ENCODE measurements at regions not wholly inside any gene's neighbourhood (a gene's known extent, or its start where the extent isn't known, plus 50 kb on each side); places are given as distances from the start of the nearest gene placed in this dataset.
"Not testable (repeated sequence)": the region's sequence is repeated elsewhere in the genome, so short reads cannot be mapped to it uniquely, and the experiment has no call there.

GRCh38 chr3:81887448-81887847 is 126.0 kb upstream of the GBE1 start:
- in situ Hi-C loops (cut with HindIII; ENCODE audit: low sequenced_read_pairs): no loop called here

GRCh38 chr3:81886081-81886480 is 124.6 kb upstream of the GBE1 start:
- in situ Hi-C loops (cut with HindIII; ENCODE audit: low sequenced_read_pairs): no loop called here

GRCh38 chr3:81884791-81885190 is 123.3 kb upstream of the GBE1 start:
- in situ Hi-C loops (cut with HindIII; ENCODE audit: low sequenced_read_pairs): no loop called here

DNA sequence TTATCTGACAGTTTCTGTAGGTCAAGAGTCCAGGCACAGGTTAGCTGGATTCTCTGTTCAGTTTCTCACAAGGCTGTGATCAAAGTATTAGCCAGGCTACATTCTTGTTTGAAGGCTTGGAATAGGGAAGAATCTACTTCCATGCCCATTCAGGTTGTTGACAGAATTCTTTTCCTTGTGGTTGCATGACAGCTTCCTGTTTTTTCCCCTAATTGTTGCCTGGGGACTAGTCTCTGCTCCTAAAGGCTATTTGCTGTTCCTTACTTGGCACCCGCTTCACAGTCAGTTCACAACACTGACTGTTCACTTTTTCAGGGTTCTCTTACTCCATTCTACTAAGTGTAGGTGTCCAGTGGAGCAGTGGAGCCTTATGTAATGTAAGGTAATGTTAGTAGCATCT is 115.4 kb upstream of the GBE1 start:
- in situ Hi-C loops (cut with HindIII; ENCODE audit: low sequenced_read_pairs): no loop called here

- in situ Hi-C loops (cut with HindIII; ENCODE audit: low sequenced_read_pairs): no loop called here
Observed at GRCh38 chr3:81874738-81875137, 113.3 kb upstream of the GBE1 start.

- in situ Hi-C loops (cut with HindIII; ENCODE audit: low sequenced_read_pairs): no loop called here
Observed at GRCh38 chr3:81872566-81872965, 111.1 kb upstream of the GBE1 start.

DNA sequence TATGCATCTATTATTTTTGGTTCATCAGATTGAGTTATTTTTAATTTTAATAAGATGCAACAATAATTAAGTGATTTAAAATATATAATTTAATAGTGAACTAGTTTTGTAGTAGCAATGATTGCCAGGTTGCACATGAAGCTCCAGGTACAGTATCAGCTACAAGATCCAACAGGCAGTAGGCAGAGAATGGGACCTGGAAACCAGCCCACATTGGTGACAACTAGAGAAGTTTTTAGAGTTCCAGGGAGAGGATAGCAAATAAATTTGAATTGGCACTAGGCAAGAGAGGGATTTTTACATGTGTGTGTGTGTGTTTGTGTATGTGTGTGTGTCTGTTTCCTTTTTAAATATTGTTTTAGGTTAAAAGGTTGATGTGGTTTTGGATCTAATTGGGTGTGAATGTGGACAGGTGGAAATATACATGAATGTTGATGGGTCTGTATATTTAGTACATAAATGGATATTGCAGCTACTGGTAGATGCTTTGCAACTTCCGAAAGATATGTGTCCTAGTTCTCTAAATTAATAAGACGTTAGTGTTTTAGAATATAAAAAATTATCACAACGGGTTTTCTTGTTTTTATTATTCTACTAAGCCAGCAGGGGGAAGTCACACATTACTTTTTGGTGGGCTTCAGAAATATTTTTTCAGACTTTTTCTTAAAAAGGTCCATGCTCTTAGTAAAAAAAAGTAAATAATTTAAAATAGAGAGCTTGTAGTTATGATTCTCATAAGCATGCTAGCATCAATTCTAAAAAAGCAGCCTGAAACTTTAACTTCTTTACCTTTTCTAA is 110.1 kb upstream of the GBE1 start:
- in situ Hi-C loops (cut with HindIII; ENCODE audit: low sequenced_read_pairs): no loop called here

- in situ Hi-C loops (cut with HindIII; ENCODE audit: low sequenced_read_pairs): no loop called here
Observed at GRCh38 chr3:81869382-81869781, 107.9 kb upstream of the GBE1 start.

DNA sequence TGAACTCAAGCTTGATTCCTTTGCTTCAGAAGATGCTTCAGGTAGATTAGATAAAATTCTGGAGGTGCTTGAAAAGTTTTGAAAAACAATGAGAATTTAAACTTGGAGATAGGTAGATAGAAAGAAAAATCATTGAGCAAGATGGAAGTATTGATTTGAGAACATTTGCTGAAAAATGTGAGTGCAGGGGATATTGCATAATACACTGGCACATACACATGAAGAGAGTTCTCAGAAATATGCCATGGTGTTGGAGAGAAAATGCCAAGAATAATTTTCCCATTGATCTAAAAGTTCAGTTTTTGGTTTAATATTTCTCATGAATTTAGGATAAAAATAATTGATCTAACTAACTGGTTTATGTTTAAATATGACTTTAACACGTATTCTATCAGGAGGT is 107.2 kb upstream of the GBE1 start:
- in situ Hi-C loops (cut with HindIII; ENCODE audit: low sequenced_read_pairs): no loop called here

DNA sequence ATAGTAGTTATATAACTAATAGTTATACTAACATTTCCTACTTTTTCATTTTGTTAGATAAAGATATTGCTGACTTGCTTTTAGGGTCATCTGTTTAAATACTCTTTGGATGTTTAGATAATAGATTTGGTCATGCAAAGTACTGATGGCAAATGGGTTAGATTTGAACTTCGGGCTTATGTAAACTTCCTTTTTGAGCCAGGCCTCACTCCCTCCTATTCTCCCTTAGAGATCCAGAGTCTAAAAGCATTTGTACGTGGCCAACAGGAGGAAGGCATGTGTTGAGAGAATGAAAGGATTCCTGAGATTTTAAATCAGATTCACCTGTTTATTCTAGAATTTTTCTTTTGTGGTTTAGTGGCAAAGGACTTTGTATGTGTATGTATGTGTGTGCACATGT is 106.4 kb upstream of the GBE1 start:
- in situ Hi-C loops (cut with HindIII; ENCODE audit: low sequenced_read_pairs): no loop called here

DNA sequence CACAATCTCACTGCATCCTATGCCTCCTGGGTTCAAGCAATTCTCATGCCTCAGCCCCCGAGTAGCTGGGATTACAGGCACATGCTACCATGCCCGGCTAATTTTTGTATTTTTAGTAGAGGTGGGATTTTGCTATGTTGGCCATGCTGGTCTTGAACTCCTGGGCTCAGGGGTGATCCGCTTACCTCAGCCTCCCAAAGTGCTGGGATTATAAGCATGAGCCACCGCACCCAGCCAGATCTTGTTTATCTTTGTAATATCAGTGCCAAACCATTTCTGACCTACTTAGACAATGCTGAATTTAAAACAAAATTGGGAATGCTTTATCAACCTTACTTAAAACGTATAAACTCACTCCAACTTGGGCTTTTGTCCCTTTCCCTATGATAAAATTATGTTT is 103.7 kb upstream of the GBE1 start:
- in situ Hi-C loops (cut with HindIII; ENCODE audit: low sequenced_read_pairs): not testable (repeated sequence)

DNA sequence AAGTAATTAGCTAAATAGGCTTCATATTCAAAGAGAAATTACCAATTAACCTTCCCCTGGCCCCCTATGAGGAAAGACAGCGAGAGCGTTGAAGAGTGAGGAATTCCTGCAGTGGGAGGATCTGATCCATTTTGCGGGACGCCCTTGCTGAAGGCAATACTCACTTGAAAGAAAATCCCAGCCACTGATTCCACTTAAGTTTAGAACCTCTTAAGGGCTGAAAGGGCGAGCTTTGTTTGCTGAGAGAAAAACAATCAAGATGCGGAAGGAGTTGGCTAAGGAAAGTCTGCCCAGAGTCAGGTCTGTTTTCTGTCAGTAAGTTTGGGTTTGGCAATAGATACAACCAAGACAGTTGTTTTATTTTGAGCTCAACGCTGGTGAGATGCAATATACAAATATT is 102.8 kb upstream of the GBE1 start:
- in situ Hi-C loops (cut with HindIII; ENCODE audit: low sequenced_read_pairs): no loop called here

- in situ Hi-C loops (cut with HindIII; ENCODE audit: low sequenced_read_pairs): no loop called here
Observed at GRCh38 chr3:81863756-81864155, 102.3 kb upstream of the GBE1 start.

- in situ Hi-C loops (cut with HindIII; ENCODE audit: low sequenced_read_pairs): no loop called here
Observed at GRCh38 chr3:81861593-81861992, 100.1 kb upstream of the GBE1 start.

DNA sequence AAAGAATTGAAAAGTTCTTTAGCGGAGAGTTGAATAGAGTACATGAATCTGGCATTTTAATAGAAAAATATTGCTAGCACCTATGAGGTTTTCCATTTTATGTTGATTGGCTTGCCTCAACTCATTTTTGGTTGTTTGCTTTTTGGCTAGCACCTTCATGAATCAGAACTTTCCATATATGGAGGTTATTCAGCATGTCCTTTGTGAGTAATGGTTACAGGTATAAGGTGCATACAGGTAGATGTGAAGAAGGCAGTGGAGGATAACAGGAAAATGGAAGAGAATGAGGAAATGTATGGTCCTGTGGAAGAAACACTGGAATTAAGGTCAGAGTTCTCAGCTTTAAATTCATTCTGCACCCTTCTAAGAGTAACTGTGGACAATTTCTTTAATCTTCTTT is 98.1 kb upstream of the GBE1 start:
- in situ Hi-C loops (cut with HindIII; ENCODE audit: low sequenced_read_pairs): no loop called here

- in situ Hi-C loops (cut with HindIII; ENCODE audit: low sequenced_read_pairs): no loop called here
Observed at GRCh38 chr3:81853431-81853830, 92.0 kb upstream of the GBE1 start.

DNA sequence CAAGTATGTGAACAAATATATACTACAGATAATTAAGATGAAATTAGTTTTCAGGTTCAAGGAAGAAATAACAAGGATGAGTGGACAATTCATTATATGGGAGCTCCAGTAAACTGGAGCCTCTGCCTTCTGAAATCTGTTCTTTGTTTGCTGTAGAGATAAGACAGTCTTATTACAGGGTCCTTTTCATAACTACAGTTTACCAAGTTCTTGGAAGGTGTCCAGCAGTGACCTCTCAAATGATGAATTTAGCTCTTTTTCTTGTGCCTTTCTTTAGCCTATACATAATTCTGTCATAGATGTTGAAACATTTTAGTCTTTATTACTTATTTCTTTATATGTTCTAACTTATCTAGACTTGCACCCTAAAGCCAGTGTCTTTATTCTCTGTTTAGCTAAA is 89.7 kb upstream of the GBE1 start:
- in situ Hi-C loops (cut with HindIII; ENCODE audit: low sequenced_read_pairs): no loop called here

DNA sequence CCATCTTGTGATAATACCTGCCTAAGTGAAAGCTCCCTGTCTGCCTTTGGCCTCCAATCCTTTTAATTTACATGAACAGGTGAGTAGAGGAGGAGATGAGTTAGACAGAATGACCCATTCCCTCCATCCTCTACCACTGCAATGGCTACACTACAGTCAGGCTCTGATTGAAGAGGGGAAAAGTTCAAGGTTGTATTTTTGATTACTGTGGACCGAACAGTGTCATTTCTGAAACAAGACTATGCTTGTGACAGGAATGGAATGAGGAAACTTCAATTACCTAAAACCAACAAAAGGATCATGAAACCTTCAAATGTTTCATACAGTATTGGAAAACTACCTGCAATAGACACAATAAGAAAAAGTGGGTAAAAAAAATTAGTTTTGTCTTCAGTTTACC is 85.5 kb upstream of the GBE1 start:
- in situ Hi-C loops (cut with HindIII; ENCODE audit: low sequenced_read_pairs): no loop called here

DNA sequence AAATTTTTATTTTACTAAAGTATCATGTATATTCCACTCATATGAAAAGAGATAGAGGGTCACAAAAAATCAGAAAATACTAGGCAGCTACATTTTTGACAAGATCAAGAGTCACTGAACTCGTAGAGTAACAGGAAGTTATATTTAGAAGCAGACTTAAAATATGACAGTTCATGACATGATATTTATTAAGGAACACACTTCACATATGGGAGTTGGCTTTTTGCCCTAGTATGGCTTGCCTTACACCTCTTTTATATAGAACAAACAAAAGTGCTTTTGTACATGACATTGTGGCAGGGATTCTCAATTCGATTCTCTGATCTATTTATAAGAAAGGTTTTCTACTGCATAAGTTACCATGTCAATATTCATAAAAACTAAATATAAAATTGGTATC is 80.1 kb upstream of the GBE1 start:
- in situ Hi-C loops (cut with HindIII; ENCODE audit: low sequenced_read_pairs): no loop called here

- in situ Hi-C loops (cut with HindIII; ENCODE audit: low sequenced_read_pairs): no loop called here
Observed at GRCh38 chr3:81839504-81840094, 78.2 kb upstream of the GBE1 start.

DNA sequence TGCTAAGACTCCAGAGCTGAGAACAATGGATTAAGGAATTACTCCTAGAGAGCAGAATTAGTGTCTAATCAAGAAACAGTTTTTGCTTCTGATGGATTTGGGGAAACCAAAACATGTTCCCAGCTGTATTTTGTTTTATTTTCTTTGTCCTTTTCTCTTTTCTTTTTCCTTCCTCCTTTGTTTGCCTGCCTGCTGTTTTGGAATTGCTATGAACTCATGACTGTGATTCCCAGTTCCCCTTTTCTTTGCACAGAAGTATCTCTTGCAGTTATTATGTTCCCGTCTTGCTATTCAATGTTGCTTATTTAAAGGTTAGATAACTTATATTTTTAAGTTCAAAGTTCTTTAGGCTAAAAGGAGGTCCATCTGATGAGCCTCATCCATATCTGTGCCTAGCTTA is 77.0 kb upstream of the GBE1 start:
- in situ Hi-C loops (cut with HindIII; ENCODE audit: low sequenced_read_pairs): no loop called here

DNA sequence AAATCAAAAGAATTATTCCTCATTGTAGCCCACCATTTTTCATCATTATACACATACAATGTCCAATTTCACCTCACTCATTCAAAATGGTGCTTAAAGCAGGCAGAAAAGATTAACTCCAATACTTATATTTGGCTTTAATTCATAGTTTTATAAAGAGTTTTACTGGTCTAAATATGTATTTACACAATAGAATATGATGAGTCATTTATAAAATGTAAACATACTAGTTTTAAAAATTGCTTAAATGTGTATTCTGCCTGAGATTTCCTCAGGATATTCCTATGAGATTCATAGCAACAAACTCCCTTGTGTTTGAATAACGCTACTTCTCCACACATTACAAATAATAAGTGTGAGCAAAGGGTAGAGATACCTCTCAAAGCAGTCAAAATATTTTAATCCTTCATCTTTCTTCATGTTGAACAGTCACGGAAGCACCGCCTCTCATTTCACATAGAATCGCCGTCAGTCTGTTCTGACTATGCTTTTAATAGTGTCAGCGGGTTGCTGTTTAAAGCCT is 75.7 kb upstream of the GBE1 start:
- in situ Hi-C loops (cut with HindIII; ENCODE audit: low sequenced_read_pairs): no loop called here

DNA sequence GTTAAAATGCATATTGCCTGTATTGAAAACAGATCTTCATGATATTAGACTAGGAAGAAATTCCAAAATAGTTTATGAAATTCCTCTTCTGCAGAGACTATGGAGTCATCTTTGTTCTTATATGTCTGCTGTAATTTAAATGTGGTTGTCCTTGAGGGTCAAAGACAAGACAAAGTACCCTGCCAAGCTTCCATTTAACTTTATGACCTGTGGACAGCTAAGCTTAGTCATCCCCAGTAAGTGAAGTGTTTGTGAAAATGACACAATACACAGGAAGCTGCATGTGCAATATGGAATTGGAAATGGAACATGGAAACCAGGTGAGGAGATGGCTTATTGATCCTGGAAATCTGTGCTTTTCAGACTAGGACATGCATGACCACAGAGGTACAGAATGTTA is 68.5 kb upstream of the GBE1 start:
- in situ Hi-C loops (cut with HindIII; ENCODE audit: low sequenced_read_pairs): no loop called here

All from DLD1 (cell line).